ENCODE measurements at regions not wholly inside any gene's neighbourhood (a gene's known extent, or its start where the extent isn't known, plus 50 kb on each side); places are given as distances from the start of the nearest gene placed in this dataset.

- DNase-seq (ENCODE audit: low read depth) = no peak
- no peak for TF ChIP-seq CTCF (conservative IDR thresholded peaks at IDR 0.05; ENCODE audit: low read depth, low read length)
- no peak overlapping the region for H3K4me3 ChIP-seq (ENCODE audit: low read depth, low read length)
Measured at GRCh38 chr1:5740450-5740849, 251.8 kb downstream of the NPHP4 start.

GRCh38 chr1:5739561-5740078 lies 252.6 kb downstream of the NPHP4 start:
- no peak for DNase-seq (ENCODE audit: low read depth)
- TF ChIP-seq CTCF (conservative IDR thresholded peaks at IDR 0.05; ENCODE audit: low read depth, low read length) = no peak

GRCh38 chr1:5738911-5739462 lies 253.2 kb downstream of the NPHP4 start:
- H3K4me3 ChIP-seq (ENCODE audit: low read depth, low read length) = no peak overlapping the region
- no peak for TF ChIP-seq CTCF (conservative IDR thresholded peaks at IDR 0.05; ENCODE audit: low read depth, low read length)
- DNase-seq (ENCODE audit: low read depth) = no peak

More at GRCh38 chr1:5739561-5740078, 252.6 kb downstream of the NPHP4 start:
- H3K4me3 ChIP-seq (ENCODE audit: low read depth, low read length) = no peak overlapping the region

GRCh38 chr1:5737081-5737480 lies 255.1 kb downstream of the NPHP4 start:
- no peak overlapping the region for H3K4me3 ChIP-seq (ENCODE audit: low read depth, low read length)
- TF ChIP-seq CTCF (conservative IDR thresholded peaks at IDR 0.05; ENCODE audit: low read depth, low read length) = no peak
- no peak for DNase-seq (ENCODE audit: low read depth)

GRCh38 chr1:5734996-5735395 lies 257.2 kb downstream of the NPHP4 start:
- no peak overlapping the region for H3K4me3 ChIP-seq (ENCODE audit: low read depth, low read length)
- no peak for TF ChIP-seq CTCF (conservative IDR thresholded peaks at IDR 0.05; ENCODE audit: low read depth, low read length)
- DNase-seq (ENCODE audit: low read depth) = no peak

- no peak overlapping the region for H3K4me3 ChIP-seq (ENCODE audit: low read depth, low read length)
- DNase-seq (ENCODE audit: low read depth) = no peak
- no peak for TF ChIP-seq CTCF (conservative IDR thresholded peaks at IDR 0.05; ENCODE audit: low read depth, low read length)
Measured at GRCh38 chr1:5734414-5734813, 257.8 kb downstream of the NPHP4 start.

- H3K4me3 ChIP-seq (ENCODE audit: low read depth, low read length) = no peak overlapping the region
- no peak for TF ChIP-seq CTCF (conservative IDR thresholded peaks at IDR 0.05; ENCODE audit: low read depth, low read length)
- DNase-seq (ENCODE audit: low read depth) = no peak
Measured at GRCh38 chr1:5733596-5733995, 258.6 kb downstream of the NPHP4 start.

Measured in epithelial cell of proximal tubule (primary cell).